ENCODE measurements at regions not wholly inside any gene's neighbourhood (a gene's known extent, or its start where the extent isn't known, plus 50 kb on each side); places are given as distances from the start of the nearest gene placed in this dataset.
A peak's percentile ranks its signal among the peaks of the same experiment; 100 is the strongest.

GRCh38 chr10:31652038-31652437 is 276.6 kb downstream of the ARHGAP12 start:
- no peaks in the 10 kb centered on the region for H3K9me3 ChIP-seq (ENCODE audit: low read length)
- BruUV-seq (replicated peaks): no TSS peak
- H3K27me3 ChIP-seq (ENCODE audit: low read length): no peaks in the 10 kb centered on the region
- H3K9ac ChIP-seq (ENCODE audit: low read length): no peak overlapping the region
- no peak for DNase-seq
- ChIA-PET CTCF (no interaction called here), POLR2A (ENCODE audit: unreplicated experiment) (no interaction called here)
- no peaks in the 10 kb centered on the region for H4K20me1 ChIP-seq (ENCODE audit: low read length)
- intact Hi-C loops (cut with micrococcal nuclease): no loop called here
- H3K9me2 ChIP-seq (replicated peaks; ENCODE audit: low read length): no peaks in the 10 kb centered on the region
- no peaks in the 10 kb centered on the region for H3K79me2 ChIP-seq (ENCODE audit: low read length)
- no peaks in the 10 kb centered on the region for H3F3A ChIP-seq (ENCODE audit: low read length, unreplicated experiment)
- ATAC-seq: no peak
- H3K27ac ChIP-seq (ENCODE audit: low read length): no peak overlapping the region
- no peak overlapping the region for H3K4me3 ChIP-seq (ENCODE audit: low read length)
- TF ChIP-seq, protein P1, sequence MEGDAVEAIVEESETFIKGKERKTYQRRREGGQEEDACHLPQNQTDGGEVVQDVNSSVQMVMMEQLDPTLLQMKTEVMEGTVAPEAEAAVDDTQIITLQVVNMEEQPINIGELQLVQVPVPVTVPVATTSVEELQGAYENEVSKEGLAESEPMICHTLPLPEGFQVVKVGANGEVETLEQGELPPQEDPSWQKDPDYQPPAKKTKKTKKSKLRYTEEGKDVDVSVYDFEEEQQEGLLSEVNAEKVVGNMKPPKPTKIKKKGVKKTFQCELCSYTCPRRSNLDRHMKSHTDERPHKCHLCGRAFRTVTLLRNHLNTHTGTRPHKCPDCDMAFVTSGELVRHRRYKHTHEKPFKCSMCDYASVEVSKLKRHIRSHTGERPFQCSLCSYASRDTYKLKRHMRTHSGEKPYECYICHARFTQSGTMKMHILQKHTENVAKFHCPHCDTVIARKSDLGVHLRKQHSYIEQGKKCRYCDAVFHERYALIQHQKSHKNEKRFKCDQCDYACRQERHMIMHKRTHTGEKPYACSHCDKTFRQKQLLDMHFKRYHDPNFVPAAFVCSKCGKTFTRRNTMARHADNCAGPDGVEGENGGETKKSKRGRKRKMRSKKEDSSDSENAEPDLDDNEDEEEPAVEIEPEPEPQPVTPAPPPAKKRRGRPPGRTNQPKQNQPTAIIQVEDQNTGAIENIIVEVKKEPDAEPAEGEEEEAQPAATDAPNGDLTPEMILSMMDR (conservative IDR thresholded peaks at IDR 0.05; ENCODE audit: low read depth, low read length): no peak
- no peak for TF ChIP-seq EZH2 (IDR thresholded peaks at IDR 0.05; ENCODE audit: low read length, unreplicated experiment)
- no peak for TF ChIP-seq EZH2phosphoT487 (IDR thresholded peaks at IDR 0.05; ENCODE audit: borderline replicate concordance, low read length)
- no peak overlapping the region for H2AFZ ChIP-seq (ENCODE audit: low read length)
- 0 out of 2 replicates have a peak, but pooled peaks cover 5% of the 10 kb centered on the region for H3K4me1 ChIP-seq (ENCODE audit: insufficient read depth, low read length)
- H3K36me3 ChIP-seq (ENCODE audit: low read depth, low read length): no peaks in the 10 kb centered on the region
- H3K4me2 ChIP-seq (ENCODE audit: low read length): no peak overlapping the region

DNA sequence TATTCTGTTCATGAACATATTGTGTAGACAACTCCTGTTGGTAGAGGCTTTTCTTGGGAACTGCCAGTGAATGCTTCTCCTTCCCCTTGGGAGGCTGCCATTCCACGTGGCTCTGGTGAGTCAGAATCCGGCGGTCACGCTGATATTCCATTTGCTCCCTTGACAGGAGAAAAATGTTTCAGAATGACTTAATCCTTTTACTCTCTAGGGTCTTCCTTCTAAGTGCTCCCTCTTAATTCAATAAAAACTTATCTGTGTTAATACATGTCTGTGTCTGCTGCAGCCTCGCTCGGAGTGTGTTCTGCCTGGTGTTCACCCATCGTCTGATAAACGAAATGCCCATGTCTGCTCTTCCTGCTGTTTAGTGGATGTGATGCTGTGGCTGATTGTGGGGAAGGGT is 278.6 kb downstream of the ARHGAP12 start:
- Histone ChIP-seq H4K20me1 (ENCODE audit: low read length) (no peaks in the 10 kb centered on the region), H3K79me2 (ENCODE audit: low read length) (no peaks in the 10 kb centered on the region), H3K4me1 (ENCODE audit: insufficient read depth, low read length) (peaks cover 10% of the 10 kb centered on the region; the same call in 1 of the 2 replicates), H3K9ac (ENCODE audit: low read length) (no peak overlapping the region), H3K9me3 (ENCODE audit: low read length) (no peaks in the 10 kb centered on the region), H3K36me3 (ENCODE audit: low read depth, low read length) (no peaks in the 10 kb centered on the region), H2AFZ (ENCODE audit: low read length) (peak overlapping the region; percentile 28), H3K4me2 (ENCODE audit: low read length) (no peak overlapping the region), H3K4me3 (ENCODE audit: low read length) (no peak overlapping the region), H3F3A (ENCODE audit: low read length, unreplicated experiment) (no peaks in the 10 kb centered on the region), H3K9me2 (replicated peaks; ENCODE audit: low read length) (no peaks in the 10 kb centered on the region), H3K27me3 (ENCODE audit: low read length) (no peaks in the 10 kb centered on the region), H3K27ac (ENCODE audit: low read length) (no peak overlapping the region)
- TF ChIP-seq EZH2phosphoT487 (IDR thresholded peaks at IDR 0.05; ENCODE audit: borderline replicate concordance, low read length) (no peak), EZH2 (IDR thresholded peaks at IDR 0.05; ENCODE audit: low read length, unreplicated experiment) (no peak)
- TF ChIP-seq, protein P1 (conservative IDR thresholded peaks at IDR 0.05; ENCODE audit: low read depth, low read length): no peak
- ChIA-PET CTCF (no interaction called here), POLR2A (ENCODE audit: unreplicated experiment) (no interaction called here)
- intact Hi-C loops (cut with micrococcal nuclease): no loop called here
- peak; percentile 56 for DNase-seq
- ATAC-seq: peak; percentile 57
- no TSS peak for BruUV-seq (replicated peaks)

- no peak overlapping the region for H3K4me2 ChIP-seq (ENCODE audit: low read length)
- H3K9me2 ChIP-seq (replicated peaks; ENCODE audit: low read length): no peaks in the 10 kb centered on the region
- ChIA-PET POLR2A (ENCODE audit: unreplicated experiment) (no interaction called here), CTCF (no interaction called here)
- no peaks in the 10 kb centered on the region for H3K79me2 ChIP-seq (ENCODE audit: low read length)
- intact Hi-C loops (cut with micrococcal nuclease): no loop called here
- H3K9me3 ChIP-seq (ENCODE audit: low read length): no peaks in the 10 kb centered on the region
- H3K9ac ChIP-seq (ENCODE audit: low read length): no peak overlapping the region
- H4K20me1 ChIP-seq (ENCODE audit: low read length): no peaks in the 10 kb centered on the region
- no peaks in the 10 kb centered on the region for H3K27me3 ChIP-seq (ENCODE audit: low read length)
- no peak for ATAC-seq
- no TSS peak for BruUV-seq (replicated peaks)
- H2AFZ ChIP-seq (ENCODE audit: low read length): no peak overlapping the region
- H3K27ac ChIP-seq (ENCODE audit: low read length): no peak overlapping the region
- H3F3A ChIP-seq (ENCODE audit: low read length, unreplicated experiment): no peaks in the 10 kb centered on the region
- peaks cover 10% of the 10 kb centered on the region; the same call in 1 of the 2 replicates for H3K4me1 ChIP-seq (ENCODE audit: insufficient read depth, low read length)
- DNase-seq: no peak
- H3K36me3 ChIP-seq (ENCODE audit: low read depth, low read length): no peaks in the 10 kb centered on the region
- TF ChIP-seq EZH2phosphoT487 (IDR thresholded peaks at IDR 0.05; ENCODE audit: borderline replicate concordance, low read length) (no peak), EZH2 (IDR thresholded peaks at IDR 0.05; ENCODE audit: low read length, unreplicated experiment) (no peak)
- TF ChIP-seq, protein P1 (conservative IDR thresholded peaks at IDR 0.05; ENCODE audit: low read depth, low read length): no peak
- H3K4me3 ChIP-seq (ENCODE audit: low read length): no peak overlapping the region
Observed at GRCh38 chr10:31648966-31649365, 279.7 kb downstream of the ARHGAP12 start.

Measured in PC-3 (cell line).